ENCODE measurements at regions not wholly inside any gene's neighbourhood (a gene's known extent, or its start where the extent isn't known, plus 50 kb on each side); places are given as distances from the start of the nearest gene placed in this dataset.

- no peak for DNase-seq (ENCODE audit: low read depth)
Observed at GRCh38 chr9:73011181-73011750, 58.4 kb upstream of the ALDH1A1 start.

GRCh38 chr9:73009649-73010288, 56.9 kb upstream of the ALDH1A1 start:
- DNase-seq (ENCODE audit: low read depth), result no peak

- DNase-seq (ENCODE audit: low read depth), result no peak
Observed at GRCh38 chr9:73007966-73008672, 55.3 kb upstream of the ALDH1A1 start.

GRCh38 chr9:73006986-73007385, 54.1 kb upstream of the ALDH1A1 start:
- no peak for DNase-seq (ENCODE audit: low read depth)

Measured in stimulated activated CD8-positive, alpha-beta memory T cell treated with anti-CD3 and anti-CD28 coated beads, Interleukin-4, amount 100 ng/mL, for 24 hours (primary cell).